ENCODE measurements at regions not wholly inside any gene's neighbourhood (a gene's known extent, or its start where the extent isn't known, plus 50 kb on each side); places are given as distances from the start of the nearest gene placed in this dataset.

- Mint-ChIP-seq H3K27ac (ENCODE audit: unreplicated experiment) (no peak overlapping the region), H3K36me3 (ENCODE audit: low read depth) (no peaks in the 10 kb centered on the region), H3K9me3 (ENCODE audit: low read depth) (peaks cover 2% of the 10 kb centered on the region), H3K4me1 (ENCODE audit: low read depth) (peaks cover 5% of the 10 kb centered on the region), H3K4me3 (ENCODE audit: unreplicated experiment) (no peak overlapping the region), H3K27me3 (ENCODE audit: low read depth) (peaks cover 8% of the 10 kb centered on the region)
- DNase-seq (ENCODE audit: low spot score) = peak; percentile 72
- TF ChIP-seq CTCF (IDR thresholded peaks at IDR 0.05) = no peak
These were observed 120.6 kb downstream of the SEM1 start for GRCh38 chr7:96589038-96589437.

GRCh38 chr7:96579119-96579518, 130.5 kb downstream of the SEM1 start:
- no peak for TF ChIP-seq CTCF (IDR thresholded peaks at IDR 0.05)
- Mint-ChIP-seq H3K9me3 (ENCODE audit: low read depth) (peaks cover 11% of the 10 kb centered on the region), H3K4me1 (ENCODE audit: low read depth) (no peaks in the 10 kb centered on the region), H3K27ac (ENCODE audit: unreplicated experiment) (no peak overlapping the region), H3K36me3 (ENCODE audit: low read depth) (no peaks in the 10 kb centered on the region), H3K27me3 (ENCODE audit: low read depth) (no peaks in the 10 kb centered on the region), H3K4me3 (ENCODE audit: unreplicated experiment) (no peak overlapping the region)
- DNase-seq (ENCODE audit: low spot score) = no peak

- TF ChIP-seq CTCF (IDR thresholded peaks at IDR 0.05) = no peak
These were observed 131.0 kb downstream of the SEM1 start for GRCh38 chr7:96578606-96579005.

GRCh38 chr7:96563409-96563808, 146.2 kb downstream of the SEM1 start:
- TF ChIP-seq CTCF (IDR thresholded peaks at IDR 0.05) = no peak
- Mint-ChIP-seq H3K36me3 (ENCODE audit: low read depth) (no peaks in the 10 kb centered on the region), H3K27me3 (ENCODE audit: low read depth) (no peaks in the 10 kb centered on the region), H3K4me3 (ENCODE audit: unreplicated experiment) (no peak overlapping the region), H3K9me3 (ENCODE audit: low read depth) (no peaks in the 10 kb centered on the region), H3K4me1 (ENCODE audit: low read depth) (peaks cover 4% of the 10 kb centered on the region), H3K27ac (ENCODE audit: unreplicated experiment) (no peak overlapping the region)
- no peak for DNase-seq (ENCODE audit: low spot score)

More at GRCh38 chr7:96578606-96579005, 131.0 kb downstream of the SEM1 start:
- no peaks in the 10 kb centered on the region for H3K4me1 Mint-ChIP-seq (ENCODE audit: low read depth)
- no peaks in the 10 kb centered on the region for H3K27me3 Mint-ChIP-seq (ENCODE audit: low read depth)
- no peak overlapping the region for H3K4me3 Mint-ChIP-seq (ENCODE audit: unreplicated experiment)
- DNase-seq (ENCODE audit: low spot score) = no peak
- H3K27ac Mint-ChIP-seq (ENCODE audit: unreplicated experiment) = no peak overlapping the region
- H3K36me3 Mint-ChIP-seq (ENCODE audit: low read depth) = no peaks in the 10 kb centered on the region
- peaks cover 7% of the 10 kb centered on the region for H3K9me3 Mint-ChIP-seq (ENCODE audit: low read depth)

- Mint-ChIP-seq H3K36me3 (ENCODE audit: low read depth) (no peaks in the 10 kb centered on the region), H3K4me3 (ENCODE audit: unreplicated experiment) (no peak overlapping the region), H3K27ac (ENCODE audit: unreplicated experiment) (no peak overlapping the region), H3K4me1 (ENCODE audit: low read depth) (peaks cover 7% of the 10 kb centered on the region), H3K27me3 (ENCODE audit: low read depth) (no peaks in the 10 kb centered on the region), H3K9me3 (ENCODE audit: low read depth) (no peaks in the 10 kb centered on the region)
- TF ChIP-seq CTCF (IDR thresholded peaks at IDR 0.05) = no peak
- DNase-seq (ENCODE audit: low spot score) = no peak
These were observed 146.7 kb downstream of the SEM1 start for GRCh38 chr7:96562966-96563365.
